ENCODE measurements at regions not wholly inside any gene's neighbourhood (a gene's known extent, or its start where the extent isn't known, plus 50 kb on each side); places are given as distances from the start of the nearest gene placed in this dataset.

DNA sequence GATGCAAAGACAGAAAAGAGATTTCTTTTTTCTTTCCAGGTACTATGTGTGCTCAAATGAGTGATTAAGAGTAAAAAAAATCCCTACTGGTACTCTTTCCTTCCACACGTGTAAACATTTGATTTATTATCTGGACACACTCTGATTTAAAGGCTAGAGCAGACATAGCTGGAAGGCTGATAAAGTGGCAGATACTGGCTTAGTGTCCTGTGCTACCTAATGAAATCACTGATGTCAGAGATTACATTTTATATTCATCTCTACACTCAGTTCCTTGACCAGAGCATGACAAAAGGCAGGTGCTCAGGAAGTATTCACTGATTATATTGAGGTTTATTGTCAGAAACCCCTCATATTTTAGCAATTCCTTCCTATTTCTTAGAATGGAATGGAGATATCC is 136.6 kb upstream of the SLC38A2 start:
- Histone ChIP-seq H3K9me3 (ENCODE audit: control insufficient read depth, insufficient read depth, low read length) (no peaks in the 10 kb centered on the region), H3K36me3 (ENCODE audit: control insufficient read depth, insufficient read depth, low read length) (no peaks in the 10 kb centered on the region), H3K4me3 (ENCODE audit: low read length) (no peak overlapping the region), H3K27me3 (ENCODE audit: control insufficient read depth, insufficient read depth, low read length) (no peaks in the 10 kb centered on the region), H3K4me1 (ENCODE audit: control insufficient read depth, insufficient read depth, low read length) (no peaks in the 10 kb centered on the region), H3K27ac (ENCODE audit: low read length) (no peak overlapping the region)
- whole genome bisulfite sequencing (ENCODE audit: insufficient coverage, insufficient read length): no CpG with 5 or more reads among the region's 1 CpG
- no peak for DNase-seq (ENCODE audit: low read depth, low spot score)

DNA sequence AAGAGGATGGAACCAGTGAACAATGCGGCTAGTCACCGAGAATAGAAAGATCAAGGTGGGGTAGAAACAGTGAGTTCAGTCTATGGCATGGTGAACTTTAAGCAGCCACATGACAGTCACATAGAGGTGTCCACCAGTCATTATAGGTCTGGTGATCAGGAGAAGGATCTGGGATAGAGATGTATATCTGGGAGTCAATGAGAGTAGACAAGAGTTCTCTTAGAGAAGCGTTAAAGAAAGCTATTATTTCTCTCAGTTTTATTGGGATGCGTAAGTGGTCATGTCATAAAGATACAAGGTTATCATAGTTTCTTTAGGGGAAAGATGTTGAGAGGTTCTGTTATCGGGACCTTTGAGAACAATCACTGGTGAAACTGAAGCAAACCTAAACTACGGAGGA is 136.1 kb upstream of the SLC38A2 start:
- DNase-seq (ENCODE audit: low read depth, low spot score): no peak
- no CpG with 5 or more reads among the region's 6 CpGs for WGBS (ENCODE audit: insufficient coverage, insufficient read length)
- no peaks in the 10 kb centered on the region for H3K36me3 ChIP-seq (ENCODE audit: control insufficient read depth, insufficient read depth, low read length)
- H3K9me3 ChIP-seq (ENCODE audit: control insufficient read depth, insufficient read depth, low read length): no peaks in the 10 kb centered on the region
- no peak overlapping the region for H3K27ac ChIP-seq (ENCODE audit: low read length)
- no peaks in the 10 kb centered on the region for H3K27me3 ChIP-seq (ENCODE audit: control insufficient read depth, insufficient read depth, low read length)
- no peaks in the 10 kb centered on the region for H3K4me1 ChIP-seq (ENCODE audit: control insufficient read depth, insufficient read depth, low read length)
- H3K4me3 ChIP-seq (ENCODE audit: low read length): no peak overlapping the region

DNA sequence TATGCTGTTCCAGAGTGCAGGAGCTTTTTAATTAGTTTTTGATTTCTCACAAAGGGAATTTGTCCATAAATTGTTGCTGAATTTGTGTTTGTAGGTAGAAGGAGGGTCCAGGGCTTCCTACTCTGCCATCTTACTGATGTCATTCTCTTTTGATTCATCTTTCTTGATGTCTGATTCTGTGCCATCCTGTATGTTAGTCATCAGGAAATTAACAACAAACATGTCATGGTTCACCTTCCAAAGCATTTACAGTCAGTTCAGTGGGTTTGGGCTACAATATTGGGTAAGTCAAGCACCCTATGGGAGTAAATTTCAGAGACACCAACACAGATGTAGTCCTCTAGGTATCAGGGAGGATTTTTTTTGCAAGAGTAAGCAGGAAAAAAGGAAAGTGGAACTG is 135.2 kb upstream of the SLC38A2 start:
- no peak overlapping the region for H3K4me3 ChIP-seq (ENCODE audit: low read length)
- H3K9me3 ChIP-seq (ENCODE audit: control insufficient read depth, insufficient read depth, low read length): no peaks in the 10 kb centered on the region
- no peaks in the 10 kb centered on the region for H3K27me3 ChIP-seq (ENCODE audit: control insufficient read depth, insufficient read depth, low read length)
- DNase-seq (ENCODE audit: low read depth, low spot score): no peak
- H3K36me3 ChIP-seq (ENCODE audit: control insufficient read depth, insufficient read depth, low read length): no peaks in the 10 kb centered on the region
- no peak overlapping the region for H3K27ac ChIP-seq (ENCODE audit: low read length)
- no peaks in the 10 kb centered on the region for H3K4me1 ChIP-seq (ENCODE audit: control insufficient read depth, insufficient read depth, low read length)

DNA sequence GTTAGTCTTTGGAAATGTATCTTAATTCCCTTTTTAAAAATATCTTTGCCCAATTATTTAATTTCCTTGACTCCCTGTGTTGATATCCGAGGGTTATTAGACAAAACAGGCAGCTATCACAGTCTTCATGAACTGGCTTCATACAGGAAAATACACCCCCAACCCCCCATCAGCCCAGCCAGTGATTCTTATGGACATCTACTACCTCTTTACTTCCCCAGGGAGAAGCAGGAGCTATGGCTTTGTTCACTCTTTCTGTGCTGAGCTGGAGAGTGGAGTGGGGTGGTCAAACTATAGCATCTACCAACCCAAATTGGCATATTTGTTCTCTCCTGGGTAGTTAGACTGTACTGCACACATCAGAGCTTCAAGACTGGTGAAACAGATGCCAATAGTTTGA is 134.4 kb upstream of the SLC38A2 start:
- Histone ChIP-seq H3K27ac (ENCODE audit: low read length) (no peak overlapping the region), H3K4me3 (ENCODE audit: low read length) (no peak overlapping the region), H3K27me3 (ENCODE audit: control insufficient read depth, insufficient read depth, low read length) (no peaks in the 10 kb centered on the region), H3K36me3 (ENCODE audit: control insufficient read depth, insufficient read depth, low read length) (no peaks in the 10 kb centered on the region), H3K4me1 (ENCODE audit: control insufficient read depth, insufficient read depth, low read length) (no peaks in the 10 kb centered on the region), H3K9me3 (ENCODE audit: control insufficient read depth, insufficient read depth, low read length) (no peaks in the 10 kb centered on the region)
- no CpG with 5 or more reads among the region's 1 CpG for WGBS (ENCODE audit: insufficient coverage, insufficient read length)
- DNase-seq (ENCODE audit: low read depth, low spot score): no peak

DNA sequence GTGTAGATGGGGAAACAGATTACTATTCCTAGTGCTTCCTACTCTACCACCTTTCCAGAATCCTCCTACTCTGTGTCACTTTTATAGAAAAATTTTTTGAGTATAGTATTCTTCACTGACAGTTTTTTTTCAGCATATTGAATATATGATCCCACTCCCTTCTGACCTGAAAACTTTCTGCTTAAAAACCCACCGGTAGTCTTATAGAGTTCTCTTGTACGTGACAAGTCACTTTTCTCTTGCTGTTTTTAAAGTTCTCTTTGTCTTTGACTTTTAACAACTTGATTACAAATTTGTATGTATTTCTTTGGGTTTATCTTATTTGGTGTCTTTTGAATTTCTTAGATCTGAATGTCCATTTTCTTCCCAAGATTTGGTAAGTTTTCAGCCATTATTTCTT is 133.6 kb upstream of the SLC38A2 start:
- H3K4me1 ChIP-seq (ENCODE audit: control insufficient read depth, insufficient read depth, low read length): no peaks in the 10 kb centered on the region
- no peak for DNase-seq (ENCODE audit: low read depth, low spot score)
- WGBS (ENCODE audit: insufficient coverage, insufficient read length): no CpG with 5 or more reads among the region's 2 CpGs
- H3K27me3 ChIP-seq (ENCODE audit: control insufficient read depth, insufficient read depth, low read length): no peaks in the 10 kb centered on the region
- no peaks in the 10 kb centered on the region for H3K36me3 ChIP-seq (ENCODE audit: control insufficient read depth, insufficient read depth, low read length)
- no peak overlapping the region for H3K27ac ChIP-seq (ENCODE audit: low read length)
- no peak overlapping the region for H3K4me3 ChIP-seq (ENCODE audit: low read length)
- no peaks in the 10 kb centered on the region for H3K9me3 ChIP-seq (ENCODE audit: control insufficient read depth, insufficient read depth, low read length)

DNA sequence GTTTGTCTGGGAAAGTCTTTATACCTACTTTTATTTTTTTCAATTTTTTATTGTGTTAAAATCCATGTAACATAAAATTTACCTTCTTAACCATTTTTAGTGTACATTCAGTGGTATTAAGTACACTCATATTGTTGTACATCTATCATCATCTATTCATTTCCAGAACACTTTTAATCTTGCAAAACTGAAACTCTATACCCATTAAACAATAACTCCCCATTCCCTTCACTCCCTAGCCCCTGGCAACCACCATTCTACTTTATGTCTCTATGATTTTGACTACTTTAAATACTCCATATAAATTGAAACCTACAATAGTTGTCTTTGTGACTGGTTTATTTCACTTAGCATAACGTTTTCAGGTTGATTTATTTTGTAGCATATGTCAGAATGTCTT is 131.9 kb upstream of the SLC38A2 start:
- DNase-seq (ENCODE audit: low read depth, low spot score): no peak
- H3K4me1 ChIP-seq (ENCODE audit: control insufficient read depth, insufficient read depth, low read length): no peaks in the 10 kb centered on the region
- H3K27ac ChIP-seq (ENCODE audit: low read length): no peak overlapping the region
- H3K27me3 ChIP-seq (ENCODE audit: control insufficient read depth, insufficient read depth, low read length): no peaks in the 10 kb centered on the region
- WGBS (ENCODE audit: insufficient coverage, insufficient read length): no CpG with 5 or more reads among the region's 1 CpG
- H3K9me3 ChIP-seq (ENCODE audit: control insufficient read depth, insufficient read depth, low read length): no peaks in the 10 kb centered on the region
- H3K36me3 ChIP-seq (ENCODE audit: control insufficient read depth, insufficient read depth, low read length): no peaks in the 10 kb centered on the region
- H3K4me3 ChIP-seq (ENCODE audit: low read length): no peak overlapping the region

DNA sequence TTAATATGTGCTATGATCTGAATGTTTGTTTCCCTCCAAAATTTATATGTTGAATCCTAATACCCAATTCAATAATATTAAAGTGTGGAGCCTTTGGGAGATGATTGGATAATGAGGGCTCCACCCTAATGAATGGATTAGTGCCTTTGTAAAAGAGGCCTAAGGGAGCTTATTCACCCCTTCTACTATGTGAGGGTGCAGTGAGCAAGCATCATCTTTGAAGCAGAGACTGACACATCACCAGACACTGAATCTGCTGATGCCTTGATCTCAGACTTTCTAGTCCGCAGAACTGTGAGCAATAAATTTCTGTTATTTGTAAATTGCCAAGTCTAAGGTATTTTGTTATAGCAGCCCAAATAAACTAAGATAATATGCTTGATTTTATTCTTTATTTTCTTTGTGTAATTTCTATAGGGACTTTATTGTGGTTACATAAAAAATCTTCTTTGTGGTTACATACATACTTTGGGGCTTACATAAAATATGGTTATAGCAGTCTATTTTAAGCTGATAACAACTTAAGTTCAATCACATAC is 131.1 kb upstream of the SLC38A2 start:
- Histone ChIP-seq H3K27ac (ENCODE audit: low read length) (no peak overlapping the region), H3K9me3 (ENCODE audit: control insufficient read depth, insufficient read depth, low read length) (no peaks in the 10 kb centered on the region), H3K4me1 (ENCODE audit: control insufficient read depth, insufficient read depth, low read length) (no peaks in the 10 kb centered on the region), H3K4me3 (ENCODE audit: low read length) (no peak overlapping the region), H3K36me3 (ENCODE audit: control insufficient read depth, insufficient read depth, low read length) (no peaks in the 10 kb centered on the region), H3K27me3 (ENCODE audit: control insufficient read depth, insufficient read depth, low read length) (no peaks in the 10 kb centered on the region)
- WGBS (ENCODE audit: insufficient coverage, insufficient read length): no CpG with 5 or more reads among the region's 1 CpG
- DNase-seq (ENCODE audit: low read depth, low spot score): no peak

DNA sequence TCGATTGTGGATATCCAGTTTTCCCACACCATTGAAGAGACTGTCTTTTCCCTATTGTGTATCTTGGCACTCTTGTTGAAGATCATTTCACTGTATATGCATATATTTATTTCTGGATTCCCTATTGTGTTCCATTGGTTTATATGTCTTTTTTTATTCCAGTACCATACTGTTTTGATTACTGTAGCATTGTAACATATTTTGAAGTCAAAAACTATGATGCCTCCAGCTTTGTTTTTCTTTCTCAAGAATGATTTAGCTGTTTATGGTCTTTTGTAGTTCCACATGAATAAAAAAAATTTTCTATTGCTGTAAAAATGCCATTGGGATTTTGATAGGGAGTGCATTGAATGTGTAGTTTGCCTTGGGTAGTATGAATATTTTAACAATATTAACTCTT is 128.1 kb upstream of the SLC38A2 start:
- Histone ChIP-seq H3K4me1 (ENCODE audit: control insufficient read depth, insufficient read depth, low read length) (0 out of 2 replicates have a peak, but pooled peaks cover 1% of the 10 kb centered on the region), H3K4me3 (ENCODE audit: low read length) (no peak overlapping the region), H3K9me3 (ENCODE audit: control insufficient read depth, insufficient read depth, low read length) (no peaks in the 10 kb centered on the region), H3K36me3 (ENCODE audit: control insufficient read depth, insufficient read depth, low read length) (no peaks in the 10 kb centered on the region), H3K27me3 (ENCODE audit: control insufficient read depth, insufficient read depth, low read length) (no peaks in the 10 kb centered on the region), H3K27ac (ENCODE audit: low read length) (no peak overlapping the region)
- no CpG with 5 or more reads among the region's 1 CpG for WGBS (ENCODE audit: insufficient coverage, insufficient read length)
- no peak for DNase-seq (ENCODE audit: low read depth, low spot score)

DNA sequence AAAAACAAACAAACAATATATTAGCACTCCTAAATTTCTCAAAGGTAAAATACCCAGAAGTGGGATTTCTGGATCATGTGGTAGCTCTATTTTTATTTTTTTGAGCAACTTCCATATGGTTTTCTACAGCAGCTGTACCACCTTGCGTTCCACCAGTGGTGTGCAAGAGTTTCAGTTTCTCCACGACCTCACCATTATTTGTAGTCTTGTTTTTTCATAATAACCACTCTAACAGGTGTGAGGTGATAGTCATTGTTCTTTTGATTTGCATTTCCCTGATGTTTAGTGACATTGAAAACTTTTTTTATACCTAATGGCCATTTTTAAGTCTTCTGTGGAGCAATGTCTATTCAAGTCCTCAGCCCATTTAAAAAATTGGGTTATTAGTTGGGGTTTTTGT is 127.3 kb upstream of the SLC38A2 start:
- H3K27me3 ChIP-seq (ENCODE audit: control insufficient read depth, insufficient read depth, low read length): no peaks in the 10 kb centered on the region
- H3K4me1 ChIP-seq (ENCODE audit: control insufficient read depth, insufficient read depth, low read length): 0 out of 2 replicates have a peak, but pooled peaks cover 1% of the 10 kb centered on the region
- no peak for DNase-seq (ENCODE audit: low read depth, low spot score)
- H3K27ac ChIP-seq (ENCODE audit: low read length): no peak overlapping the region
- no peaks in the 10 kb centered on the region for H3K9me3 ChIP-seq (ENCODE audit: control insufficient read depth, insufficient read depth, low read length)
- H3K36me3 ChIP-seq (ENCODE audit: control insufficient read depth, insufficient read depth, low read length): no peaks in the 10 kb centered on the region
- no peak overlapping the region for H3K4me3 ChIP-seq (ENCODE audit: low read length)
- no CpG with 5 or more reads among the region's 2 CpGs for WGBS (ENCODE audit: insufficient coverage, insufficient read length)

DNA sequence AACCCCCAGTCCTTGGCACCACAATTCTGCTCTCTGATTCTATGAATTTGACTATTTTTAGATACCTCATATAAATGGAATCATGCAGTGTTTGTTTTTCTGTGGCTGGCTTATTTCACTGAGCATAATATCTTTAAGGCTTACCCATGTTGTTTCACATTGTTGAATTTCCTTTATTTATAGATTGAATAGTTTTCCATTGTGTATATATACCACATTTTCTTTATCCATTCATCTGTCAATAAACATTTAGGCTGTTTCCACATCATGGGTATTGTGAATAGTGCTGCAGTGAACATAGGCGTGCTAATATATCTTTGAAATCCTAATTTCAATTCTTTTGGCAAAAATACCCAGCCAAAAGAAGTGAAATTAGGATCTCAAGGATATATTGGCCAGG is 126.7 kb upstream of the SLC38A2 start:
- H3K27me3 ChIP-seq (ENCODE audit: control insufficient read depth, insufficient read depth, low read length): no peaks in the 10 kb centered on the region
- no peak overlapping the region for H3K27ac ChIP-seq (ENCODE audit: low read length)
- DNase-seq (ENCODE audit: low read depth, low spot score): no peak
- no peak overlapping the region for H3K4me3 ChIP-seq (ENCODE audit: low read length)
- no CpG with 5 or more reads among the region's 1 CpG for WGBS (ENCODE audit: insufficient coverage, insufficient read length)
- H3K9me3 ChIP-seq (ENCODE audit: control insufficient read depth, insufficient read depth, low read length): no peaks in the 10 kb centered on the region
- H3K4me1 ChIP-seq (ENCODE audit: control insufficient read depth, insufficient read depth, low read length): 0 out of 2 replicates have a peak, but pooled peaks cover 1% of the 10 kb centered on the region
- H3K36me3 ChIP-seq (ENCODE audit: control insufficient read depth, insufficient read depth, low read length): no peaks in the 10 kb centered on the region

DNA sequence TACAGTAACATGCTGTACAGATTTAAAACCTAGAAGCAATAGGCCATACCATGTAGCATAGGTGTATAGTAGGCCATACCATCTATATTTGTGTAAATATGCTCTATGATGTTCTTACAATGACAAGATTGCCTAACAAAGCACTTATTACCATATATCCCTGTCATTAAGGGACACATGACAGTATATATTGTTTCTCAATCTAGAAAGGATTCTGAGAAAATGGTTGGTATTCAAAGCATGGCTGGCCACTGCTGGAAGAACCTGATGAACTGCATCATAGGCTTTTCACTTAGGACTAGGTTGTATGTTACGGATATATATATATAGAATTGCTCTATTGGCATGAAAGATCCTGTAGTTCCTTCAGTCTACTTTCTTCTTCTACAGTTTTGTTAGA is 125.2 kb upstream of the SLC38A2 start:
- DNase-seq (ENCODE audit: low read depth, low spot score): no peak
- H3K27ac ChIP-seq (ENCODE audit: low read length): no peak overlapping the region
- H3K9me3 ChIP-seq (ENCODE audit: control insufficient read depth, insufficient read depth, low read length): no peaks in the 10 kb centered on the region
- 0 out of 2 replicates have a peak, but pooled peaks cover 1% of the 10 kb centered on the region for H3K4me1 ChIP-seq (ENCODE audit: control insufficient read depth, insufficient read depth, low read length)
- WGBS (ENCODE audit: insufficient coverage, insufficient read length): no CpG with 5 or more reads among the region's 1 CpG
- no peak overlapping the region for H3K4me3 ChIP-seq (ENCODE audit: low read length)
- H3K36me3 ChIP-seq (ENCODE audit: control insufficient read depth, insufficient read depth, low read length): no peaks in the 10 kb centered on the region
- no peaks in the 10 kb centered on the region for H3K27me3 ChIP-seq (ENCODE audit: control insufficient read depth, insufficient read depth, low read length)

Data from iPS DF 6.9 (cell line).